GM18517 (cell line): ENCODE measurements at regions not wholly inside any gene's neighbourhood (a gene's known extent, or its start where the extent isn't known, plus 50 kb on each side); places are given as distances from the start of the nearest gene placed in this dataset.

Source experiments
- ATAC-seq: cut with Tn5 transposase; IDR thresholded peaks from one replicate; pipeline ENCODE4 v1.9.1; 2021; ENCODE audit warnings: mild to moderate bottlenecking, moderate library complexity; ENCODE audit not compliant: unreplicated experiment

DNA sequence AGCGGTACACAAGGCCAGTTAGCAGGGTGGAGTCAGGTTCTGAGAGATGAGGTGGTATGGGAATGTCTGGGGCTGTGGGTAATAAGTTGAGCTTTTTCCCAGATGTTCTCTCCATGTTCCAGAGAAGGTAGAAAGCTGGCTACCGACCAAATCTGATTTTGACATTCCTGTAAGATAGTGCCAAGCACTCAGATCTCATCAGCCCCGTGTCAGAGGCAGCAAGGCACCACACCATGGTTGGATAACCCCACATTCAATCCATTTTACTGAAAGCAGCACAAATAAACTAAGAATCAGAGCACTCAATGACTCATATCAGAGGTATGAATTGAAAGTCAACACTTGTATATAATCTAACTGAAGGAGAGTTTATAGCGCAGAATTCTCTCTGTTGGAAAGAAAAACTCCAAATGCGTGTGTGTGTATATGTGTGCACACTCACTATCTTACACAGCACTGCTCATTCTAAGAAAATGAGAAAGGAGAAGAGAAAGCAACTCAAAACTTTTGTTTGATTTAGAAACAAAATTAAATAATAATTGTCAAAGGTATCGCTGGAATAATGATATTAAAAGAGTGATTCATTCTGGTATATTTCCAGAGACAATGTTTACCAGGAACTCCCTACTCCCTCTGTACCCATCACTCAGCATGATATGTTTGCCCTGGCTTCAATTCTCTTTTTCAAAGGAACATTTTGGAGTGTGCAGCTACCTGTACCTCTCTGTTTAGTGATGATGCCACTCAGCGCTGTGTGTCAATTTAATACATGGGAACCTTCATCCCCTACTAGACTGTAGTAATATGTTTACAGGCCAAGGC lies 375.1 kb upstream of the ID2 start:
- no peak for ATAC-seq

DNA sequence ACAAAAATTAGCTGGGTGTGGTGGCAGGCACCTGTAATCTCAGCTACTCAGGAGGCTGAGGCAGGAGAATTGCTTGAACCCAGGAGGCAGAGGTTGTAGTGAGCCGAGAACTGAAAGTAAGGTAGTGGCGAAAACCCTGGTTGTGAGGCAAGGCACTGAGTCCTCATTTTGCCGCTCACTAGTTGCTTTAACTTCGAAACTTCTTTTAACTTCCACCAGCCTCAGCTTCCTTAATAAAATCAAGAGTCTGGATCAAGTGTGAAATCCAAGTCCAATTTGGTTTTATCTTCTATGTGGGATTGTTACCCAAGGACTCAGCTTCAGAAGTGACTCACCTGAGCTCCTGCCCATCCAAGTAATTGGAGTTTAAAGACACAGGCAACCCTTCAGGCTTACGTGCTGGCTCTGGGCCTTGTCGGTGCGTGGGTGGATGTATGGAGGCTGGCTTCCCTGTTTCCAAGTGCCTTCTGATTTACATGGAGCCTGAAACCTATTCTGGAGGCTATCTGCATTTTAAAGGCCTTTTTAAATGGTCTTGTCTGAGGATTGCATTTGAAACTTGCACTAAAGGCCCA lies 374.2 kb upstream of the ID2 start:
- ATAC-seq: no peak

DNA sequence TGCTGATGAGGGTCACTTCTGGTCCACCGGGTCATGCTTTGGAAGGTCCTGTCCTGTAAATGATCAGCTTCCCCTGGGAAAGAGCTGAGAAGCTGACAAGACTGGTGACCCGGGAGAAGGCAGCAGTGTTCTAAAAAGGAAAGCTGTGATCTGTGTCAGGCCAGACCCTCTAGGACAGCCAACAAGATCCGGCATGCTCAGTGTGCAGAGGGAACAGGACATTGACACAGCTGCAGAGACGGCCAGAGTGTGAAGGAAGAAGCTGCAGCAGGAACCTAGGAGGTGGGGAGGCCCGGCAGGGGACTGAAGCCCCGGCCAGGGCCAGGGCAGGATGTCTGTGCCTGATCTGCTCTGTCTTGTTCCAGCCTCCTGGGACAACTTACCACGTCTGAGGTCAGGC lies 372.7 kb upstream of the ID2 start:
- no peak for ATAC-seq

DNA sequence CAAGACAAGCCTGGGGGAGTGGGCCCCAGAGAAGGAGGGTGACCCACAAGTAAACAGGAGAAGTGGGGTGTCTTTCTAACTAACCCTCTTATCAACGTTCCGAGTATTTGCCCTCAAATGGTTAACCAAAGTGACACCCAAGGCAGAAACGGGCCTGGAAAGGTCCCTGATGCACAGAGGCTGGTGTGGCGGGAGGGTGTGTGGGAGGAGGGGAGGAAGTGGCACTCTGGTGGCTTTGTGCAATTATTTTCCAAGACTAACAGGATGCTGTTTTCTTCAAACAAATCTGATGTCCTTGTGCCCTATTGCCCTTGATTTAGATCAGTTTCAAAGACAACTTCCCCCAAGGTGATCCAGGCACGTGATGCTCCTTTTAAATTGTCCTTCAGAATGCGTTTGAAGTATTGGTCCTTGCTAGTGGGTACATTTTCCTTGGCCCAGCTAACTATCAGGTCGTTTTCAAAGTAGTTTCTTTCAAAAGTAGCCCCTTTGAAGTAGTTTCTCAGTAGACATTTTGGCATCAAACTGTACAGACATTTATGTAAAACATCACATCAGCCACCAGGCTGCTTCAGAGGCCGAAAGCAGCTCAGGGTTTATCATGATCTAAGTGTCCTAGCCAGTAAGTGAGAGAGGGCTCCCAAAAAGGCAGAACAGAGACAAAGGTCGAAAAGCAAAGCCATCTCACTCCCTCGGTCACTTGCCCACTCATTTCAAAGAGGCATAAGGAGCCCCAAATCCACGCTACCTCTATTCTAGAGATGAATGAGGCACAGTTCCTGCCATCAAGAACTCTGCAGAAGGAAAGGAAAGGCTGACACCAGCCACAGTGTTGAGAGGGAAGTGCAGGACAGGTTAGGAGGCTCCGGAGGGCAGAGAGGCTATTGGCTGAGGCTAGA lies 371.1 kb upstream of the ID2 start:
- ATAC-seq: no peak

DNA sequence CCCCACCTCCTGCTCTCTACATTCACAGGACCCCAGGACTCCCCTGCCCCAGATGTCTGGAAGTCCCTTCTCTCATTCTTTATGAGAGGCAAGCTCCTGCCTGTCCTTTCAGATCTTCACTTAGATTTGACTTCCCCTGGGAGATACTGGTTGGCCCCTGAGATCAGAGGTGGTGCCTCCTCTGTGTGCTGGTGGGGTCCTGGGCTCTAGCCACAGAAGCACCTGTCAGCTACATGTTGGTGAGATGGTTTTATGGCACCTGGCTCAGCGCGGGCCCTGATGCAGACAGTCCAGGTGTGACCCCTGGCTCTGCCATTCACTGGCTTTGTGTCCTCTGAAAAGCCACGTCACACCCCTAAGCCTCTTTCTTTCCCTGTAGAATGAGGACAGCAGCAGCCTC lies 369.6 kb upstream of the ID2 start:
- ATAC-seq: no peak

DNA sequence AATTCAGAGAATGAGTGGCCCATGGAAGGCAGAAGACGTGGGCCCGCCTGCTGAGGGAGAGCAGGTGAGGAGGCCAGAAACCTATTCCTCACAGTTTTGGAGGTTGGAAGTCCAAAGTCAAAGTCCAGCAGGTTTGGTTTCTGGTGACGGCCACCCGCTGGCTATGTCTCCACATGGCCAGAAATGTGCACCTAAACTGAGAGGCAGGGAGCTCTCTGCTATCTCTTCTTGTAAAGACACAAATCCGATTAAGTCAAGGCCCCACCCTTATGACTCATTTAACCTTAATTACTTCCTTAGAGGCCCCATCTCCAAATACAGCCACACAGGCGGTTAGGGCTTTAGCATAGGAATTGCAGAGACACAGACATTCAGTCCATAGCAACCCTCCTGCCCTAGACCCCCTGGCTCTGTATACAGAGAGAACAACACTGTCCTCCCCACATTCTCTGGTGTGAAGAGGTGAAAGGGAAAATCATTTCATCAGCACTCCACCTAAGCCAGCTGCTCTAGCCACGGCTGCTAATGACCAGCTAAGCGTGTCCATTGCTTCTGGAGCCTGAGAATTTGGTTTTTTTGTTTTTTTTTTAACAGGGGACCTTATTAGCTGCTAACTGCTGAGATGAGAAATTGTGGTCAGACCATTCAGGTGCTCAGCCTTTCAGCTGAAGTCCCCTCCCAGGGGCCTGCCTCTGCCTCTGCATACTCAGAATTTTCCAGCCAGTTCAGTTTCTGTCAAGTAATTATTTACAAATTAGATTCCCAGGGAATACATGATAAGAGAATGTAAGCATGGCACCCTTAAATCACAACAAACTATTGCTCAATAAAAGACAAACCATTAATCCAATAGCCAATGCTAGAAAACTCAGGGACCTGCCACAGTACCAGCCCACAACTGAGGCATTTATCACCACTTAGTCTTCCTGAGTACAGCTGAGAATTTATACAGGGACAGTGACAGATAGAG lies 368.7 kb upstream of the ID2 start:
- peak; percentile 91 for ATAC-seq

DNA sequence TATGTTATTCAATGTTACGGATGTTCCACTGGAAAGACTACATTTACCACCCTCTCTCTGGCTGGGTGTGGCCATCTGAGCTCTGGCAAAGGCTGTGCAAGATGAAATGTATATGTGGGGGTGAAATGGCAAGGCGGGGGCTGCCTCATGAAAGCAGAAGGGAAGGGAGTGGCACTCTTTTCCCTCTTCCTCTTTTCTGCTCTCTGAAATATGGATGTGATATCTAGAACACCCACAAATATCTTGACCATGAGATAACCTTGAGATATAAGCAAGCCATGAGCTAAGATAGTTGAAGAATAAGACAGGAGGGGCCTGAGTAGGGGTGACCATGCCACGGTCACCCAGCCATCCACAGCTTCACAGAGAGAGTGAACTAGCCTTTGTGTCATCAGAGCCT lies 367.8 kb upstream of the ID2 start:
- ATAC-seq: no peak

DNA sequence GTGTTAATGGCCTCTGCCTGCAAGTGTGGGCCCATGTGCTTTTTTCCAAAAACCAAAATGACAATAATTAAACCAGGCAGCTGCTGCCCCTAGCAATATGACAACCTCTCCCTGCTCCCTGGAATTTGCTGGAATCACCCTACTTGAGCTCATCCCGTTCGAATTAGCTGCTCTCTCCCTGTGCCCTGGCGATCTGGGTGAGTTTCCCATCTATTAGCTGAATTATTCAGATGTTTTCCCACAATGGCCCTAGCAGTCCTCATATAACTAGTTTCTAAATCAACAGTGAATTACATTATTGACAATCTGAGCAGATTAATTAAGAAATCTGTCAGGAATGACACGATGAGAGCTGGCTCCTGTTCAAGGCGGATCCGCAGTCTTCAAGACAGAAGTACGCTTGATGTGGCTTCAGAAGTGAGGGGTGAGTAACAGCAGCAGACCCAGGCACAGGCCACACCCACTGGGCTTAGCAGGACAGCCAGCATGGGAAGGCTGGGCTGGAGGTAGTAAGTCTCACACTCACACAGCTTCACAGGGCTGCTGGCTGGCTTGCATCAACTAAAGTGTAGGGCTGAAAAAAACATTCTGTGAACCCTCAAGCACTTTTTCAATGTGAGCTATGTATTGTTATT lies 366.2 kb upstream of the ID2 start:
- no peak for ATAC-seq

DNA sequence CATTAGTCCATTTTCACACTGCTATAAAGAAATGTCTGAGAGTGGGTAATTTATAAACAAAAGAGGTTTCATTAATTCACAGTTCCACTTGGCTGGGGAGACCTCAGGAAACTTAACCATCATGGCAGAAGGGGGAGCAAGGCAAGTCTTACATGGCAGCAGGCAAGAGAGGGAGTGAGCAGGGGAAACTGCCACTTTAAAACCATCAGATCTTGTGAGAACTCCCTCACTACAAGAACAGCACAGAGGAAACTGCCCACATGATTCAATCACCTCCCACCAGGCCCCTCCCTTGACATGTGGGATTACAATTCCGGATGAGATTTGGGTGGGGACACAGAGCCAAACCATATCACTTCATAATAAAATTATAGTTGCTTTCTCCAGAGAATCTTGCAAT lies 365.5 kb upstream of the ID2 start:
- no peak for ATAC-seq

DNA sequence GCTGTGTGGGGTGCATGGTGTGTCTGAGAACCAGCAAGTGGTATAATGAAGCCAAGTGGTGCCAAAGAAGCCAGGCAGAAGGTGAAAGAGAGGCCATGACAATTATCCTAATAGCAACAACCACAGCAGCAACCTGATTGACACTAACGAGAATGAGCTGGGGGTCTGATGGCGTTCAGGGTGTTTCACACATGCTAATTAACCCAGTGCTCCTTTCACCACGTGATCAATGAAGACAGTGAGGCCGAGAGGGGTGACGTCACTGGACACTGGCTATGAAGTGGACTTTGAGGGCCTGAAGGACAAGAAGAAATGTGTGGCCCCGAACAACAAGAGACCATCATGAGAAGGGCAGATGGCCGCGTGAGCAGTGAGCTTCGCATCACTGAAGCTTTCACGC lies 364.4 kb upstream of the ID2 start:
- ATAC-seq: no peak

DNA sequence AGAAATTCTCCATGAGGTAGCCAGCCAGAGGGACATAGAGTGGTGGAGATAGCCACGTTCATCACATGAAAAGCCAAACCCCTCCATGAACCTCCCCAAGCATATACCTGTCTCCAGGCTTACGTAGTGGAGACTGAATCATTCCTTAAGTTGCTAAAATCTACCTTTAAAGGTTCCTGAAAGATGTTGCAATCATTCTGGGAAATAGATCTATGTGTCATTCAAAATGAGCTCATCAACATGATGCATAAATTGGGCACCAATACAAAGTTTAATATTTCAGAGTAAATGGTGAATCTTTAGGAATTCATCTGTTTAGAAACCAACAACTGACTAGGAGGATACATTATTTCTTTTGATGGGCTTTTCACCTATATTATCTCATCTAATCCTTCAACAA lies 362.6 kb upstream of the ID2 start:
- no peak for ATAC-seq

DNA sequence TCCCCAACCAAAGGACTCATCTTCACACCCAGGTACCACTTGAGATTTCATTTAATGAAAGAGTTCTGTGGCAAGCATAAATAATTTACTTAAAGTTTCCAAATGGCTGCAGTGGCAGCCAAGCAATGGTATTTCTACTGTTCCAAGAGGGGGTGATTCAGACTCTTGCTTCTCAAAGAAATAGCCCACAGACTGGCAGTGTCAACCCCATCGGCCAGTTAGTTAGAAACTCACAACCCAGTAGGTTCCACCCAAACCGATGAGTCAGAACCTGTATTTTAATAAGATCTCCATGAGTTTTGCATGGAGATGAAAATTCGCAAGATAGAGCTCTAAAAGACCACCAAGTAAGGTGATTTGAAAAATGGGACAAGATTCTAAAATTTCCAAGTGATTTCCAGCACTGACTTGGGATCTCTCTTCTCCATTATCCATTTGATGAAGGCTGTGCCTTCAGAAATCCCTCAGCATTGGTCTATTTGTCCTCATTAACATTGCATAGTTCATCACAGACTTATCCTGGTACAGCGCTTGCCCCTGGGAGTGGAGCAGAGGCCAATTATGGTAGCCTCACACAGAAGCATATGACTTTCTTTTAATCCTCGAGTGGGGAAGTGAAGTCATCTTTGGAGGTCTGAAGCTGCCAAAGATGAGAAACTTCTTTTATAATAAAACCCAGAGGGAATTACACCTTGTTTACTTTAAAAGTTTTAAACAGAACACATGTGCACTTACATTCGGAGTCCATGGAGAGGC lies 361.4 kb upstream of the ID2 start:
- ATAC-seq: no peak

DNA sequence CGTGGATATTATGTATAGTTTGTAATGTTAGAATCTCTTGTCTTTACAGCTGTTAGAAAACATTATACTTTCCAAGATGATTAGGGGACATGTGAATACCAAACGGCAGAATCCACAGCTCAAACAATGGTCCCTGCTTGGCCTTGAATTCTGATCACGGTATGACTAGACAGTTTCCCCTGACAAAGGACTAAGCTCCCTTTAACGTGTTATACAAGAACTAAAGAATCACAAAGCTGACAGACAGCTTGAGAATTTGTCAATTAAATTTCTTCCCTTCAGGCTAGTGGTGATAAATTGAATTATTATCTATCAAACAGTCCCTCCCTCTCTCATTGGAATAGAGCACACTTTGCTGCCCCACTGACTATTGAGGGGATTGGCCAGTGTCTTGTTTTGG lies 359.2 kb upstream of the ID2 start:
- ATAC-seq: no peak

DNA sequence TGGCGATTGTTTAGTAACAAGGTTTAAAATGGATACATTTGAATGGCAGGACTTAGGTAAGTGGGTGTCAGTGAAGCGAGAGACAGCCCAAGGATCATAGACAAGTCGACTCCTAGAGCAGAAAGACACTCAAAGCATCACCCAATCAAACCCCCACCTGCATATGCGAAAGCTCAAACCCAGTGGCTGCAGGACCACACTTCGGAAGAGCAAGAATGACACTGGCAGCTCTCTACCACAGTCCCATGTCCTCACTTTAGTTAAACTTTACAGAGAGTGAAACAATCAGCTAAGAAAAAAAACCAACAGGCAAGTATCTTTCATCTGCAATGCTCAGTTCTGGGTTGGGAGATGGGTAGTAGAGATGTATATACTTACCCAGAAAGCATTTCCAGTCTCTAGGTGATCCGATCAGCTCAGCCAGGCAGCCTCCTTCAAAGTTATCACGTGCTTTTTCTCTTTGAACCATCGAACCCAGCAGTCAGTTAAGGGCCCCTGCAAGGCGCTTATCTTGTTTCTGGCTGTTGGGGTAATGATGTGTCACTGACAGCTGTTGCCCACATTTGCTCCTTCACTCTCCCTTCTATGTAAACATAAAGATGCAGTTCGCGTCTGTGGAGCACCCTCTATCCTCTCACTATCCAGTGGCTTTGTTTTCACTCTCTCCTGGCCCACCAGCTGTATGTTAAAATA lies 357.5 kb upstream of the ID2 start:
- ATAC-seq: no peak

DNA sequence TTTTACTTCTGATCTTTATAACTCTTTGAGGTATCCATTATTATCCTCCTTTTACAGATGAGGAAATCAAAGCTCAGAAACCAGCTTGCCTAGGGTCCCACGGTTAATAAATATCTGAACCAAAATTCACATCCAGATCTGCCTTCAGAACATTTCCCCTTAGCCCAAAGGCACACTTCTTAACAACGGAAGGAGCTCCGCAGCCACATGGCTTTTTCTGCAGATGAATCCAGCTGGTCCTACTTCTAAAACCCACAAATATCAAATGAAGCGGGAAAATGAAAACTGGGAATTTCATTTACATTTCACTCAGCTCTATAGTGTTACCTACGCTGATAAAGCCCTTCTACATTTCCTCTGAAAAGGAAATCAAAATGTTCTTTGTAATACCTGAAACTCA lies 357.0 kb upstream of the ID2 start:
- ATAC-seq: no peak

DNA sequence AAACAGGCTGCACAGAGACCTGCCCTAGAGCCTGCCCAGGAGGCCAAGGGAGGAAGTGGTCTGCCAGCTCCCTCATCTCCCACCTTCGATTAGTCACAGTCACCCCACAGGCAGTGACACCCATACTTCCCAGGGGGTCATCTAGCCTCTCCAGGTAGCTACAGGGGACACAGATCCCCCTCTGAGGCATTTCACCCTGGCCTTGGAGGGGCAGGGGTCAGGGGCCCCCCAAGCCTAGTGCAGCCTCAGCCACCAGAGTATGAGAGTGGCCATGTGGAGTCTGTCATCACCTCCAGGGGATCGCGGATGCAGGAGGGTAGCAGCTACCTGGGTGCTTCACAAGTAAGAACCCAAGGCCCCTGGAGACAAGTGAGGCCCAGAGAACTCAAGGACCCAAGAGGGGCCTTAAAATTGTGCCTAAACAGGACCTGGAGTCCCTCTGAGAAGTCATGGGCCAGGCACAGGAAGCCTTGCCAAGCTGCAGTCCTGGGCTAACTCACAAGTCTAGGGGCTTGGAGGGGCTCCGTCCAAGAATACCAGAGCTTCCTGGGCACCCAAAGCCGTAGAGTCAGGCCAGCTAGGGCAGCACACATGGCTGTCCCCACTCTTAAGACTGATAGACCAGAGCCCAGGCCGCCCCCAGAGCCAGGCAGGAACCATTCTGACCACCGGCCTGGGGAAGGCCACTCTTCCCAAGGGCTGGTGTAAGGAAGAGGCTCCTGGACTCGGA lies 354.3 kb upstream of the ID2 start:
- no peak for ATAC-seq

DNA sequence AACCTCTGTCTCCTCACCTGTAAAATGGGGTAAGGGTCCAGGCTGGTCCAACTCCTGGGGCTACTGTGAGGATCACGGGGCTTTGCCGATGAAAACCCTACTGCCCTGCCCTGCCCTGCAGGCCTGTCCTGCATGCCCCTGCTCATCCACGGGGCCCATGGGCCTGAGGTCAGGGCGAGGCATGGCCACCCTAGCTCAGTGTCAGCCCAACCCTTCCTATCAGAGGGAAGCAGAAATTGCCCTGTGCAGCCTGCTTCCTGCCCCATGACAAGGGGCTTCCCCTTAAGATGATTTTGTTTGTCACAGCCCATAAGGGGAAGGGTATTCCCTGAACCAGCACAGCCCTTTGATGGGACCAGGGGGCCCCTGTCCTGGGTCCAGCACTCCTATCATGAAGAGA lies 353.6 kb upstream of the ID2 start:
- no peak for ATAC-seq
